GM21825 (cell line): ENCODE measurements at regions not wholly inside any gene's neighbourhood (a gene's known extent, or its start where the extent isn't known, plus 50 kb on each side); places are given as distances from the start of the nearest gene placed in this dataset.

Experiments used
- ATAC-seq: cut with Tn5 transposase; IDR thresholded peaks from one replicate; pipeline ENCODE4 v1.9.1; 2021; ENCODE audit warnings: mild to moderate bottlenecking, moderate library complexity; ENCODE audit not compliant: unreplicated experiment

GRCh38 chr7:106423821-106424475 lies 139.2 kb upstream of the NAMPT start:
- no peak for ATAC-seq

- no peak for ATAC-seq
These were observed 138.3 kb upstream of the NAMPT start for GRCh38 chr7:106423111-106423510.

GRCh38 chr7:106421181-106421762 lies 136.5 kb upstream of the NAMPT start:
- no peak for ATAC-seq

- no peak for ATAC-seq
These were observed 136.0 kb upstream of the NAMPT start for GRCh38 chr7:106420736-106421135.

GRCh38 chr7:106420210-106420609 lies 135.4 kb upstream of the NAMPT start:
- no peak for ATAC-seq

GRCh38 chr7:106419455-106420182 lies 134.8 kb upstream of the NAMPT start:
- no peak for ATAC-seq

- no peak for ATAC-seq
These were observed 133.7 kb upstream of the NAMPT start for GRCh38 chr7:106418526-106418925.

GRCh38 chr7:106418094-106418493 lies 133.3 kb upstream of the NAMPT start:
- no peak for ATAC-seq

- ATAC-seq = no peak
These were observed 132.6 kb upstream of the NAMPT start for GRCh38 chr7:106417273-106417902.

- no peak for ATAC-seq
These were observed 131.6 kb upstream of the NAMPT start for GRCh38 chr7:106416430-106416829.

GRCh38 chr7:106415433-106415832 lies 130.7 kb upstream of the NAMPT start:
- ATAC-seq = no peak

- no peak for ATAC-seq
These were observed 128.7 kb upstream of the NAMPT start for GRCh38 chr7:106413446-106413845.

GRCh38 chr7:106405697-106406141 lies 120.9 kb upstream of the NAMPT start:
- ATAC-seq = no peak

GRCh38 chr7:106402898-106403297 lies 118.1 kb upstream of the NAMPT start:
- ATAC-seq = no peak

GRCh38 chr7:106400923-106401322 lies 116.1 kb upstream of the NAMPT start:
- no peak for ATAC-seq

- ATAC-seq = no peak
These were observed 114.0 kb upstream of the NAMPT start for GRCh38 chr7:106398786-106399185.

- no peak for ATAC-seq
These were observed 113.2 kb upstream of the NAMPT start for GRCh38 chr7:106397994-106398393.

- no peak for ATAC-seq
These were observed 109.7 kb upstream of the NAMPT start for GRCh38 chr7:106394526-106394925.

GRCh38 chr7:106393564-106394251 lies 108.9 kb upstream of the NAMPT start:
- no peak for ATAC-seq

- no peak for ATAC-seq
These were observed 107.8 kb upstream of the NAMPT start for GRCh38 chr7:106392590-106392989.

GRCh38 chr7:106392144-106392543 lies 107.4 kb upstream of the NAMPT start:
- no peak for ATAC-seq
